ENCODE measurements at regions not wholly inside any gene's neighbourhood (a gene's known extent, or its start where the extent isn't known, plus 50 kb on each side); places are given as distances from the start of the nearest gene placed in this dataset.

DNA sequence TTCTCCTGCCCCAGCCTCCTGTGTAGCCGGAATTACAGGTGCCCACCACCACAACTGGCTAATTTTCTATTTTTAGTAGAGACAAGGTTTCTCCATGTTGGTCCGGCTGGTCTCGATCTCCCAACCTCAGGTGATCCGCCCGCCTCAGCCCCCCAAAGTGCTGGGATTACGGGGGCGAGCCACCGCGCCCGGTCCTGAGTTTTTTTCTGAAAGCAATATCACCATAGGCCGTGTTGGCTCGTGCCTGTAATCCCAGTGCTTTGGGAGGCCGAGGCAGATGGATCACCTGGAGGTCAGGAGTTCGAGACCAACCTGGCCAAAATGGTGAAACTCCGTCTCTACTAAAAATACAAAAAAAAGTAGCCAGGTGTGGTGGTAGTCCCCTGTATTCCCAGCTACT lies 136.3 kb upstream of the TECRL start:
- ChIA-PET CTCF (interaction anchor here (0.7 kb wide), 1 partner anchor 9 kb away, joined by 3 read pairs; no protein-coding TSS in a partner anchor), POLR2A (no interaction called here)
- no peak overlapping the region for H3K27ac Mint-ChIP-seq
- no peak overlapping the region for H3K27ac ChIP-seq (ENCODE audit: low read length in 2 of 2)
- WGBS (ENCODE audit: insufficient coverage): 89% methylated on average over 9 of the region's 15 CpGs
- H3K9me3 ChIP-seq (ENCODE audit: control extremely low read depth in 1 of 3, control insufficient read depth in 2 of 3, insufficient read depth in 1 of 3, low read length in 2 of 3): no peaks in the 10 kb centered on the region
- H3K4me1 Mint-ChIP-seq: no peaks in the 10 kb centered on the region
- no peak overlapping the region for H2AFZ ChIP-seq (ENCODE audit: insufficient read depth, low read depth, low read length, poor library complexity, severe bottlenecking)
- no peak overlapping the region for H3K4me2 ChIP-seq (replicated peaks; ENCODE audit: low read depth, low read length, poor library complexity, severe bottlenecking)
- no peaks in the 10 kb centered on the region for H3K36me3 ChIP-seq (replicated peaks in 1 of 2; ENCODE audit: control extremely low read depth in 1 of 2, control insufficient read depth in 1 of 2, extremely low read depth in 1 of 2, insufficient read depth in 2 of 2, low read length in 1 of 2)
- no peak overlapping the region for H3K9ac ChIP-seq (ENCODE audit: low read length)
- H3K27me3 Mint-ChIP-seq: no peaks in the 10 kb centered on the region
- DNase-seq (no peak), ATAC-seq (ENCODE audit: low read depth) (no peak)
- H3K27me3 ChIP-seq (replicated peaks in 1 of 4; ENCODE audit: control extremely low read depth in 1 of 4, control insufficient read depth in 3 of 4, insufficient read depth in 4 of 4, low read length in 3 of 4): no peaks in the 10 kb centered on the region
- intact Hi-C loops (cut with micrococcal nuclease): no loop called here
- no peak overlapping the region for H3K4me3 Mint-ChIP-seq
- no peaks in the 10 kb centered on the region for H3K79me2 ChIP-seq (ENCODE audit: control insufficient read depth, insufficient read depth, low read length)
- TF ChIP-seq EZH2 (IDR thresholded peaks at IDR 0.05; ENCODE audit: borderline replicate concordance, insufficient read depth, low read depth, low read length, poor library complexity, severe bottlenecking): no peak
- no peak for TF ChIP-seq CTCF (IDR thresholded peaks at IDR 0.05)
- H4K20me1 ChIP-seq (ENCODE audit: control insufficient read depth, insufficient read depth, low read length, poor library complexity, severe bottlenecking): no peaks in the 10 kb centered on the region
- no peak overlapping the region for H3K4me3 ChIP-seq (ENCODE audit: control extremely low read depth in 1 of 5, extremely low read depth in 1 of 5, insufficient read depth in 1 of 5, low read depth in 2 of 5, low read length in 4 of 5)
- no peaks in the 10 kb centered on the region for H3K9me3 Mint-ChIP-seq (ENCODE audit: insufficient read depth)
- no peaks in the 10 kb centered on the region for H3K4me1 ChIP-seq (ENCODE audit: control insufficient read depth in 2 of 2, insufficient read depth in 2 of 2, low read length in 2 of 2)

DNA sequence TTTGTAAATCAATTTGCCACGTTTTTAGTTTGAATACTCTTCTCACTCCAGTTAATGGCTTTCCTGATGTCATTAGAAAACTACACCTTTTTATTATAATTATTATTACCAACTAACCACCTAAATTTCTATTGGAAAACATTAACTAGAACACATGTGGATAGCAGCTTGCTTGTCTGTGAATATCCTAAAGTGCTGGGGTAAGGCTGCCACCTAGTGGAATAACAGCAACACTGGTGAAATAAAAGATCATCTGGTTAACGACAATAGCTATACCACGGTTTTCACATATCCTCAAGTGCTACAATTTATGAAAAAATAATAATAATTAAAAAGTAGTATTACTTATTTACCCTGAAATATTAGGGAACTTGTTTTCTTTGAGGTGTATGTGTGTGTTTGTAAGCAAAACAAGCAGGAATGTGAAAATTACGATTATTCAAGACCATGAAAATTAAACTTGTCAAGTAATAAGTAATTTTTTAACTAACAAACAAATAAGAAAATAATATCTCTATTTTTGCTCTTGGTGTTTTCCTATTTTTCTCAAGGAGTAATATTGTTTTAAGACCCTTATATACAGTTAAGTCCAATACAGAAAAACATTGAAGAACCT lies 130.1 kb upstream of the TECRL start:
- no peak overlapping the region for H2AFZ ChIP-seq (ENCODE audit: insufficient read depth, low read depth, low read length, poor library complexity, severe bottlenecking)
- no peaks in the 10 kb centered on the region for H3K4me1 ChIP-seq (ENCODE audit: control insufficient read depth in 2 of 2, insufficient read depth in 2 of 2, low read length in 2 of 2)
- H4K20me1 ChIP-seq (ENCODE audit: control insufficient read depth, insufficient read depth, low read length, poor library complexity, severe bottlenecking): no peaks in the 10 kb centered on the region
- no CpG with 5 or more reads among the region's 4 CpGs for WGBS (ENCODE audit: insufficient coverage)
- intact Hi-C loops (cut with micrococcal nuclease): no loop called here
- no peak overlapping the region for H3K9ac ChIP-seq (ENCODE audit: low read length)
- no peak overlapping the region for H3K27ac ChIP-seq (ENCODE audit: low read length in 2 of 2)
- H3K9me3 ChIP-seq (ENCODE audit: control extremely low read depth in 1 of 3, control insufficient read depth in 2 of 3, insufficient read depth in 1 of 3, low read length in 2 of 3): no peaks in the 10 kb centered on the region
- ChIA-PET POLR2A (no interaction called here), CTCF (interaction anchor here (0.6 to 1.4 kb wide), 3 partner anchors 9 to 783 kb away, joined by 3 to 4 read pairs (median 3); no protein-coding TSS in a partner anchor)
- Mint-ChIP-seq H3K4me3 (no peak overlapping the region), H3K4me1 (no peaks in the 10 kb centered on the region), H3K27ac (no peak overlapping the region), H3K27me3 (no peaks in the 10 kb centered on the region), H3K9me3 (ENCODE audit: insufficient read depth) (no peaks in the 10 kb centered on the region)
- H3K4me3 ChIP-seq (ENCODE audit: control extremely low read depth in 1 of 5, extremely low read depth in 1 of 5, insufficient read depth in 1 of 5, low read depth in 2 of 5, low read length in 4 of 5): no peak overlapping the region
- H3K27me3 ChIP-seq (replicated peaks in 1 of 4; ENCODE audit: control extremely low read depth in 1 of 4, control insufficient read depth in 3 of 4, insufficient read depth in 4 of 4, low read length in 3 of 4): no peaks in the 10 kb centered on the region
- no peaks in the 10 kb centered on the region for H3K79me2 ChIP-seq (ENCODE audit: control insufficient read depth, insufficient read depth, low read length)
- peak; percentile 8 for DNase-seq
- H3K36me3 ChIP-seq (replicated peaks in 1 of 2; ENCODE audit: control extremely low read depth in 1 of 2, control insufficient read depth in 1 of 2, extremely low read depth in 1 of 2, insufficient read depth in 2 of 2, low read length in 1 of 2): no peaks in the 10 kb centered on the region
- no peak for ATAC-seq (ENCODE audit: low read depth)
- no peak overlapping the region for H3K4me2 ChIP-seq (replicated peaks; ENCODE audit: low read depth, low read length, poor library complexity, severe bottlenecking)
- TF ChIP-seq CTCF (IDR thresholded peaks at IDR 0.05) (peak; percentile 68), EZH2 (IDR thresholded peaks at IDR 0.05; ENCODE audit: borderline replicate concordance, insufficient read depth, low read depth, low read length, poor library complexity, severe bottlenecking) (no peak)

Data from B cell (primary cell).